ENCODE measurements at regions not wholly inside any gene's neighbourhood (a gene's known extent, or its start where the extent isn't known, plus 50 kb on each side); places are given as distances from the start of the nearest gene placed in this dataset.

DNA sequence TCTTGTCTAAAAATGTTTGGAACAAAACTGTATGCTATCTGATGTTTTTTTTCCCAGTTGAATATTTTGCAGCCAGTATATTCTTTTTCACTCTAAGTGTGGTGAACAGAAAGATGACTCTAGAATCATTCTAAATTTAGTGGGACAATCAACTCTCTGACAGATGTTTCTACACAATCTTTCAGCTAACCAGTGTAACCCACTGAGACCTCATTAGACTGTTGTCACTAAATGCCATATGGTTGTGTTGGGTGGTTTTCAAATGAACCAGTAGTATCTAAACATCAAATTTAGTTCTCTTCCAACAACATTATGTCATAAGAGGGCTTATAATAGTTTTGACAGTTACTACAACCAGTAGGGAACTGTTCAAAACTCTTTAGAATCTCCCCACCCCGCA, 129.6 kb upstream of the PRLR start:
- DNase-seq: no peak

DNA sequence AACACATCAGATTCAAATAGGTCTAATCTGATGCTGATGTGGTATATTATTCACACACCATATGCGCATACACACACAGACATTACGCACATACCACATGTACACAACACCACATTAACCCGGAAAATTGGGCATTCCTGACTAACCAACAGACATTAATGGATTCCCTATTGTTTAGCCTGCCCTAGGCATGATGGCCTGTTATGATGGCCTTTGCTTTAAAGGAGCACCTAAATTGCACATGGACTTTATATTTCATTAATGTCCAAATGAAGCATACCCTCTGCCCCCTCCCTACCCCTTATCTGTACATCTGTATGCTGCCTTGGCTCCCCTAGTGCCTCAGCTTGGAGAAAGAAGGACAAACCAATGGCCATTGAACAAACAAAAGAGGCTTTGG, 127.7 kb upstream of the PRLR start:
- DNase-seq: no peak

DNA sequence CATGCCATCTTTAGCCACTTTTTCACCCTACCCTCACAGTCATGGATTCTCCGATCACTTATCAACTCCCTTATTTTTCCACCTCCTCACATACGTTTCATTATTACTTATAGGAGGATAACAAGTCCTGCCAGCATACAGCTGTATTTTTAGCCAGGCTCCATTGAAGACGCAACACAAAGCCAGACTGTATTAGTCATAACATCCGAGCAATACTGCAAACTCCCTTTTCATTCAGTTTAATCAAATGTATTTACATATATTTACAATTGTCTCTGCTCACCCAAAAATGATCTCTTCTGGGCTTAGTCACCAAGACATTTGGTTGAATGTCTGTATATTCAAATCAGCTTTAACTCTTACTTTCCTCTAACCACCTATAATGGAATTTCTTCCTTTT, 126.4 kb upstream of the PRLR start:
- no peak for DNase-seq

DNA sequence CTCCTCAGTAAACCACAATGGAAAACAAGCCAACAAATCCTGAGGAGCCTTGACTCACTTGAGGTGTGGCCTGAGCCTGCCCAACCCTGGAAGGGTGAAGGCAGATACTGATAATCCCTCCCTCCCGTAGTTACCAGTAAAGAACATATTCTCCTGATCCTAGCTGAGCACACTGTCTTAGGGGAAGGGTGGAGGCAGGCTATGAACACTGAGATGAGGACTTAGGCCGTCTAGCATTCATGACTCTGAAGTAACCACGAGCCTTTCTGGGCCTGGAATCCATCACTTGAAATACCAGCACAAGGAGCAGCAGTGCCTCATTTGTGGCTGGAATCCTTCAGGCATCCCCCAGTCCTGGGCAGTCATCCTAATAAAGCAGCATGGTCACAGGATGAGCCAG, 124.5 kb upstream of the PRLR start:
- no peak for DNase-seq

DNA sequence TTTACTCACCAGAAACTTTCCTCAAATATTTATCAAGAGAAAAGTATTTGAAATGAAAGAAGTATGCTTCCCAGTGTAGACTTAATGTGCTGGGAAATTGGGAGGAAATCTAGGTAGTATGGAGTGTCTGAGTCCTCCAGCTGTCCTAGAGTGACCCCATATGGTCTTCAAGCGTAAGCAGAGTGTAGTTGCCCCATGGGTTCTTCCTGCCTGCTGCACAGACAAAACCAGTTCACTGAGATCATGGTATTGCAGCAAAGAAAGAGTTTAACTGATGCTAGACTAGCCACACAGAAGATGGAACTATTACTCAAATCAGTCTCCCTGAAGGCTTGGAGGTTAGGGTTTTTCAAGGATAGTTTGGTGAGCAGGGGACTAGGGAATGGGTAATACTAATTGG, 114.9 kb upstream of the PRLR start:
- DNase-seq: no peak

DNA sequence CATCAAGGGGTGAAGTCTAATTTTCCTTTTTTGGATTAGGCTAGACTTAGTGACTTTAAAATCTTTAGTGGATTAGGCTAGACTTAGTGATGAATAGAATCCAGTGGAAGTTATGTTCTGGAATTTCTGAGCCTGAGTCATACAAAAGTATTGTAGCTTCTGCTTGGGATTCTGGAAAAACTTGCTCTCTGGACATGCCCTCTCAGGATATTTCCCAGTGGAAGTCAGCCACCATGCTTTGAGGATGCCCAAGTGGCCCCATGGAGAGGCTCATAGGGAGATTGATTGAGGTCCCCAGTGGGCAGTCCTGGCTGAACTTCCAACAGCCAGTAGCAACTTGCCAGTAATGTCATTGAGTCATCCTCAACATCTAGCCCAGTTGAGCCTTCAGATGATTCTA, 112.4 kb upstream of the PRLR start:
- no peak for DNase-seq

DNA sequence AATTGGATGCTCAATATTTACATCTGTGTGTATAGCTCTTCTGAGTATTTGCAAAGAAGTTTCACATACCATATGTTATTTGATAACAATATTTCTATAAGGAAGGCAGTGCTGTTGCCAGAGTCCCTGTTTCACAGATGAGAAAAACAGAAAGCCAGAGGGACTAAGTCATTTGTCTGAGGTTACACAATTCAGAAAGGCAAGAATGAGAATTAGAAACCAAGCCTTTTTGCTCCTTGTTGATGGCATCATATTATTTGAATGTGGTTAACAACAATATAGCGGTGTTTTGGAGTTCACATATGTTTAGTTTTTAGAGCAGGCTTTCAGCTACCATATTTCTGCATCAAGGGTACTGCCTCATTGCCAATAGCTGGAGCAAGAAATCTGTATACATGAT, 110.9 kb upstream of the PRLR start:
- DNase-seq: no peak

DNA sequence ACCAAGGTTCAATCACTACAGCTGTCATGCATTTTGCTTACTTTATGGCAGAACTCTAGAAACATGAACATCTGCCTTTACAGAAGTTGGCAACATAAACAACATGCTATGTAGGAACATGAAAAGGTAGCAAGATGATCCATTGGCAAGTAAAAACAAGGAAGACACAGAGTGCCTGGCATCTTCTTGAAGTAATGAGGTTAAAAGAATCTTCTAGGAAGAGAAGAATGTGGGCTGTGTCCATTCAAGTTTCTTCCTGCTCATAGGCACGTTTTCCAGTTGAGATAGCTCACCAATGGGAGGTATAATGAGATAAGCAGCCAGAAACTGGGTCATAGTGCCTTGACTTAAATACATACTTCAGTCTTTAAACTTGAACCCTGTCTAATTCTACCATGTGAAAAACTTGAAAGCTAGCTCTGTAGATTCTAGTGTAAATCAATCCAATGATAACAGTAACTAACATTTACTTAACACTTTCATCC, 109.4 kb upstream of the PRLR start:
- no peak for DNase-seq

DNA sequence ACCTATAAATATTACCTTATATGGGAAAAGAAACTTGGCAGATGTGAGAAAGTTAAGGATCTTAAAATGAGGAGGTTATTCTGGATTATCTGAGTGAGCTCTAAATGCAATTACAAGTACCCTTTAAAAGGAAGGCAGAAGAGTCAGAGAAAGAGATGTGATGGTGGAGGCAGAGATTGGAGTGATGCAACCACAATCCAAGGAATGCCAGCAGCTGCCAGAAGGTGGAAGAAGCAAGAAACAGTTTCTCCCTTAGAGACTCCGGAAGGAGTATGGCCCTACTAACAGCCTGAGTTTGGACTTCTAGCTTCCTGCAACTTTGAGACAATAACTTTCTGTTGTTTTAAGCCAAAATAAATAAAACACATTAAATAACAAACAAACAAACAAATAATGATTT, 108.7 kb upstream of the PRLR start:
- DNase-seq: no peak

DNA sequence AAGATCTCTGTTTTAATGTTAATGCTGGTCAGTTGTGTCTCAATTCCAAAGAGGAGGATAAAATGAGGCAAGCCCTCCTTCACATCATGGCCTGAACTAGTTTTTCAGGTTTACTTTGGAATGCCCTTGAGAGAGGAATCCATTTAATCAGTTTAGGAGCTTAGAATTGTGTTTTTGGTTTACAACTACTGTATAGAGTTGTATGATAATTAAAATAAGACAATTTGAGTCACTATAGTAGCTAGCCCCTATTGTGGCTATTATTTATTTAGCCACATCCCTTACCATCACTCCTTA, 107.8 kb upstream of the PRLR start:
- no peak for DNase-seq

DNA sequence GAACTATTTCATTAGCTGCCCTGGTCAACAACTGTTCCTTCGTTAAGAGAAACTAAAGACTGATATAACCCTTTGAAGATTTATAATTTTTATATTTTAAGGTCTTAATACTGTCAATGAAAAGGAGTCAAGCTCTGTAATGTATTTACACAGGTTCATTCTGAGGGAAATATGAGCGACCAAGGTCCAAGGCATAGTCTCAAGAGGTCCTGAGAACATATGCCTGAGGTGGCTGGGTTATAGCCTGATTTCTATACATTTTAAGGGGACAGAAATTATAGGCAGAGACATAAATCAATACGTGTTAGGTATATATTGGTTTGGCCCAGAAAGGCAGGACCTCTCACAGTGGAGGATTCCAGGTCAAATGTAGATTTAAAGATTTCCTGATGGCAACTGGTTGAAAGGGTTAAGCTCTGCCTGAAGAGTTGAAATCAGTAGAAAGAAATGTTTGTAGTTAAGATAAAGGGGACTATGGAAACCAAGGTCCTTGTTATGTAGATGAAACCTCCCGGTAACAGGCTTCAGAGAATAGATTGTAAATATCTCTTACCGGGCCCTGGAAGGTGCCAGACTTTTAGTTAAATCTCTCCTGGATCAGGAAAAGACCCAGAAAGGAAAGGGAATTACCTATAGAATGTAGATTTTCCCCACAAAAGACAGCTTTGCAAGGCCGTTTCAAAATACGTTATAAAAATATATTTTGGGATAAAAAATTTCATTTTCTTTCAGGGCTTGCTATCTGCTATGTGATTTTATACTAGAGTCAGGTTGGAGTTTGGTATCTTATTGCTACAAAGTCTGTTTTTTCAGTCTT, 107.3 kb upstream of the PRLR start:
- no peak for DNase-seq

DNA sequence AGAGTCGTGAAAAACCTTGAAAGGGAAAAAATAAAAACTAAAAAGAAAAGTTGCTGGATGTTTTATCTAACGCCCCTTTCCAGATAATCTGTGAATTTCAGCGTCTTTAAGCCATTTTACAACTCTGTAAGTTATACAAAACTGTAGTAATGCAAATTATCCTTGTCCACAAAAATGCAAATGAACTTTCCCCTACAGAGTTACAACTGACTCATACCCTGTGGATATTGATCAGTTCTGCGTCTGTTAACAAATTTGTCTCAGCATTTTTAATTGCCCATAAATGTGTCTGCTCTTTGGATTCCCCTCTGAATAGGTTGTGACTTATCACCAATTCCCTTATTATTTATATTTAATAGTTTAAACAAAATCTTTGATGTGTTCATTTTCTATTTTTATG, 105.9 kb upstream of the PRLR start:
- no peak for DNase-seq

DNA sequence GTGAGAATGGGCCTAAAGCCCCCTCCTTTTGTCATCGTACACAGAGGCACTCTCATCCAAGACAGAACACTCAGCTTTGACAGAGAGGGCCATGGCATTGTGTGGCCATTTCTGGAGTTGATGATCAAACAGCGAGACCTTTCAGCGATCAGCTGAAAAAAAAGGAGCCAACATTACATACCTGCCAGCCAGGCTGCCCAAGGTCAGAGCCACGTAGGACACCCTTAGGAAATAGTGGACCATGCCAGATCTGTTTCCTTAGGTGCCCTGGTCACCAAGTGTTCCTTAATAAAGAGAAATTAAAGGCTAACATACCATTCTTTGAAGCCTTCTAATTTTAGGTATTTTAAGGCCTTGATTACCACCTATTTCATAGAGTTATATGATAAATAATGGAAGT, 105.5 kb upstream of the PRLR start:
- DNase-seq: no peak

DNA sequence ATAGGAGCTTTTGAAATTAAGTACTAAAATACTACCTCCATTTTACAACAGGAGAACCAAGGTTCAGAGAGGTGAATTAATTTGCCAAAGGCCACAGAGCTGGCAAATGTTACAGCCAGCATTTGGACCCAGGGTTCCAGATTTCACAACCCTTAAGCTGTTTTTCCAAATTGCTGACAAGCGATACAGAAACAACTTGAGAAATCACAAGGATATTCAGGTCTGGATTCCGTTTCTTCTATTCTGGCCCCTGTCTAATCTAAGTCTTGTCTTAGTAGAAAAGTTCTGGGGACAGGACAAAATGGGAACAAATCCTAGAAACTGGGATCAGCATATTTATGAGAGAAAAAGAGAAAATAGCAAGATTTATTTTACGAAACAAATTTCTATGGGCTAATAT, 103.1 kb upstream of the PRLR start:
- DNase-seq: no peak

DNA sequence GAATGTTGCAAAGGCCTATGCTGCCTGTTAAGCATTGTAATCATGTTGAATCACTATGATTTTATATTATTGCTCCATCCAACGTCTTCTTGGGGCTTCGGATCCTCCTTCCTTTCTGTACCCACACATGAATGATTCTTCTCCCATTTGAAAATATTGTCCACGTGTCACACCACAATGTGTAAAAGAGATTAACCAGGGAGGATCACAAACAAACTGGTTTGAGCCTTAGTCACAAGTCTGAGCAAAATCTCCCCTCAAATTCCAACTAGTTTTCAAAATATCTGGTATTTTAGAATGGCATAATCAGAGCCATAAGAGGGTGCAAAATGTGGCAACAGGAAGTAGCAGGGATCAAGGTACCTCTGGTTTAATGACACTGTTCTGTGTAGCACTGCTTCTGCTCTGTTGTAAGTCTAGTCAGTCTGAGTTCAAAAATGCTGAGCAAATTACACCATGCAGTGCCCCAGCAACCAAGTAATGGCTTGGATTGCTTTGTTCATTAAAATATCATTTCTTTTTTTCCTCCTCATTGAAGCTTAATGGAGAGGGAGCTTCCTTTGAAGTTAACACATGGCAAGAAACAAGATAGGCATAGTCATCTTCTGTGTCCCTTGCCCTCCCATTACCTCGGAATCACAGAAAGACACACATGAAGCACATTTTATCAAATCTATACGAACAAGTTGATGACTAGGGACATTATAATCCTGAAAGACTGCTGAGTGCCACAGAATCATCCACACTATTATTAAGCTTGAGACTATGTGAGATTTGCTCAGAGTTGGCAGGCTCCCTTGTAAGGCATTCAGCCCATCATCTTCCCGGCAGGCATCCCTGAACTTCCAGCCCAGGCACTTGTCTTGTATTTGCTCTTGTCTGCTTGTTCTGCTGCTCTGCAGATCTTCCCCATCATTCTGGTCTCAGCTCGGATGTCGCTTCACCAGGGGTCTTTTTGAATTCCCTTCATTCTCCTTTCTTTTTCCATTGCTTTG, 102.0 kb upstream of the PRLR start:
- no peak for DNase-seq

DNA sequence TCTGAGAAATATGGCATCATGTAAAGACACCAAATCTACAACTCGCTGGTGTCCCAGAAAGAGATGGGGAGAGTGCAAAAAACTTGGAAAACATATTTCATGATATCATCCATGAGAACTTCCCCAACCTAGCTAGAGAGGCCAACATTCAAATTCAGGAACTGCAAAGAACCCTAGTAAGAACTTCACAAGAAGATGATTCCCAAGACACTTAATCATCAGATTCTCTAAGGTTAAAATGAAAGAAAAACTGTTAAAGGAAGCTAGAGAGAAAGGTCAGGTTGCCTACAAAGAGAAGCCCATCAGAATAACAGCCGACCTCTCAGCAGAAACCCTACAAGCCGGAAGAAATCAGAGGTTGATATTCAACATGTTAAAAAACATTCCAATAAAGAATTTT, 95.5 kb upstream of the PRLR start:
- no peak for DNase-seq

DNA sequence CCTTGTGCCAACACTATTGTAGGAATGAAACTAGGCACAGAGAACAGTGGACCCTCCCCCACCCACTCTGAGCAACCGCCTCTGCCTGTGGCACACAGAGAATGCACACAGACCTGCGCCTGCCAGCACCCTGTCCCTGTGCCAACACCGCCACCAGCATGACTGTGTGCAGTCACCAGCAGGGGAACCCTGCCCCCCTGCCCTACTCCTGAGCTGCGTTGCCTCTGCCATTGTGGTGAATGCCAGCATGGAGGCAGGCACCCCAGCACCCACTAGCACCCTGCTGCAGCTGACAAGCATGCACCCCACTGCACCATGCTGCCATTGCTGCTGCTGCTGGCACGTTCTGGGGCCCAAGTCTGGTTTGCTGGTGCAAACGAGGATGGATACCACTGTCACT, 94.4 kb upstream of the PRLR start:
- DNase-seq: no peak

DNA sequence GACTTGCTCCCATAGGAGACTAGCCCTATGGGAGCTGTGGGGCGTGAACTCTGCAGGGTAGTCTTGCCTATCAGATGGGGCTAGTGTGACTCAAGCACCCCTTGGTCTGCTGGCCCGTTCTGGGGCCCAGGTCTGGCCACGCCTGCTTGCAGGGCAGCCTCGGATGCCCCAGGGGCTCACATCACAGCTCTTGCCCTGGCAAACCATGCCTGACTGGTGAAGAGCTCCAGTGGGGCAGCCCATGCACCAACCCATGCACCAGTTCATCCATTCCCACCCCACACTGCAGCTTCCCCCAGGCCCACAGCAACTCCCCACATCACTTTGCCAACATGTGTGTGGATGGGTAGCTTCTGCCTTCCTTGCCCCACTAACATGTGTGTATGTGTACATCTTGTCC, 93.9 kb upstream of the PRLR start:
- DNase-seq: no peak

DNA sequence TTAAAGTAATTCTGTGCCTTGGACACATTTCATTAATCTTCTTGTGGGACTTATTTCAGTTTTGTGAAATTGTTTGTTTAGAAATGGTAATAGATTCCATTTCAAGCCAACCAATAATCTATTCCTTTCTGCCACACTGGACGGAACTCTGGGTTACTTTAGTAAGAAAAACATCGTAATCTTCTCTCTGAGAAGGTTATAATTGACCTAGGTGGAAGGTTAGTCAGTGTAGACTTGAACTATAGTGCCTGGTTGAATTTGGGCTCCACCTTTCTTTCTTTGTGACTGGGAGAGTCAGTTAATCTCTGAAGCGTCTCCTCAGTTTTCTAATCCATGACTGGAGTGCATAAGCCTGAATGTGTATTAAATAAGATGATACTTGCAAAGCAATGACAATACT, 89.7 kb upstream of the PRLR start:
- no peak for DNase-seq

DNA sequence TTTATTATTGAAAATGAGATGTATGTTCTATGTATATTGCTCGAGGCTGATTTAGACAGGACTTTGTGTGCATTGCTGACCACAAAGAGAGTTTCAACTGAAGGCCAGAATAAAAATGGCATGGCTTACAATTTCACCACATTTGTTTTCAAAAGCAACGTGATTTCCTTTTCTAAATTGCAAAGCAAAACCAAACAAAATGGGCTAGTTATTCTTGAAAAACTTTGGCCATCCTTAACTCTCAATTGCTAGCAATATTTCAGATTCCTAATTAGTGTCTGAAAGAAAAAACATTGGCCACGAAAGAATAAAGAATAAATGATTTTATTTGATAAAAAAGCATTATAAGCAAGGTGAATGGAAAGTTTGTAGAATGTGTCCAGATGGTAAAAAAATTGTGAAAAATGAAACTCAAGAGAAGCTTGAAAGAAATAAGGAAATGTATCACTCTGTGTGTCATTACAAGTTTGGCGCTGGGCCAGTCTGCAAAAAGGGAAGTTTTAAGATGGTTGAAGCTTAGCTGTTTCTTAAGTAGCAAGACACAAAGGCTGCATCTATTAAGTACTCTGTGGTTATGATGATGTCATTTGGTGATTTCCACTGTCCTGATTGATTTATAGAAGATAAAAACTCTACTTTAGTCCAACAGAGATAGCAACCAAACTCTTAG, 89.2 kb upstream of the PRLR start:
- DNase-seq: no peak

DNA sequence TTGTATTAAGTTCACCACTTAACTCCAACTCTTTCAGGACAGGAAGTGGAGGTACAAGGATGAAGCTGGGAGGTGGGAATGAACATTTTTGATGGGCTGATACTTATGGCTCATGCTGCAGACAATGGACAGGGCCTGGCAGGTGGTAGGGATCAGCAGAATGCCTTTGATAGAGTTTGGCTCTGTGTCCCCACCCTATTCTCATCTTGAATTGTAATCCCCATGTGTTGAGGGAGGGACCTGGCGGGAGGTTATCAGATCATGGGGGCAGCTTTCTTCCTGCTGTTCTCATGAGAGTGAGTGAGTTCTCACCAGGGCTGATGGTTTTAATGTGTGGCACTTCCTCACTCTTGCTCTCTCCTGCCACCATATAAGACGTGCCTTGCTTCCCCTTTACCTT, 87.3 kb upstream of the PRLR start:
- DNase-seq: no peak

DNA sequence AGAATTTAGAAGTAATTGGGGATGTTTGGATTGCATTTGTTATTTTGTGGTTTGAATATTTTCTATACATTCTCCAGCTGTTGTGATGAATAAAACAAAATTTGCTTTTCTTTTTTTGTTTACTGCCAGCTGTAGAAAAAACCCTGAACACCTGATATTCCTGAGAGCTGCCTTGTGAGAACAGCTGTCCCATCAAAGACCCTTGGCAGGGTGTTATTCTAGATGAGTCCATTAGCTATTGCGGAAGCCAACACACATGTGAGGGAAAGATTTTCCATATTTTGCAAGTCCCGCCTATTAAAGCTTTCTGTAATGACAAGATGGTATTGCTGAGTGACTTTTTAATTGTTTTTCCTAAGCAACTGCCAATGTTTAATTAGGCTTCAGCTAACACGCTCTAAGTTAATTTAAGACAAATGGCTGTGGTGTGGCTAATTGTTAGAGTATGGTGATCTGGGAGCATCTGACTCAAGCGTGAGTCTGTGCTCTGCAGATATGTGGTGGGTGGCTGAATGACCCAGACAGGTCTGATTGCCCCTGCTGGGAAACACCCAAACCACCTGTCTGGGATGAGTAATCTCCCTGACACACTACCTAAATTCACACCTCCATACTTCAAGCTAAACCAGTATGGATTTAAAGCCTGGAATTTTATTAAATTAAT, 86.5 kb upstream of the PRLR start:
- DNase-seq: no peak

DNA sequence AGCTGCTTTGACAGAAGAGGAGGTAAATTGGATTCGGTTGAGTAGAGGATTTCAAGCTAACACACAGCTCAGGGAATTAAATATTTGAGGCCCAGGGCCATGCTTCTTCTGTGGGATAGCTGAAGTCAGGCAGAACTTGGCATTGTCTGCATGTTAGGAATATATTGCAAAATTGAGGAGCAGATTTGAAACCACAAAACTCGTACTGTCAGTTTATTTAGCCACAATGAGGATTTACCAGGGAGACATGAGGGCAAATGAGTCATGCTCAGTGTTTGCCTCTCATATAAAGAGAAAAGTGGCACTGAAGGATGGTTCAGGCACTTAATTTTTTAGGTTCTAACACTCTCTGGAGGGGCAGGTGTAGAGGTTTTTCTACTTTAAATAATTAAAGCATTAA, 83.0 kb upstream of the PRLR start:
- DNase-seq: no peak
